HG03457 (cell line): ENCODE measurements at regions not wholly inside any gene's neighbourhood (a gene's known extent, or its start where the extent isn't known, plus 50 kb on each side); places are given as distances from the start of the nearest gene placed in this dataset.

ENCODE experiments used
- ATAC-seq: cut with Tn5 transposase; IDR thresholded peaks from one replicate; pipeline ENCODE4 v1.9.1; 2021; ENCODE audit warnings: moderate number of reproducible peaks; ENCODE audit not compliant: unreplicated experiment

DNA sequence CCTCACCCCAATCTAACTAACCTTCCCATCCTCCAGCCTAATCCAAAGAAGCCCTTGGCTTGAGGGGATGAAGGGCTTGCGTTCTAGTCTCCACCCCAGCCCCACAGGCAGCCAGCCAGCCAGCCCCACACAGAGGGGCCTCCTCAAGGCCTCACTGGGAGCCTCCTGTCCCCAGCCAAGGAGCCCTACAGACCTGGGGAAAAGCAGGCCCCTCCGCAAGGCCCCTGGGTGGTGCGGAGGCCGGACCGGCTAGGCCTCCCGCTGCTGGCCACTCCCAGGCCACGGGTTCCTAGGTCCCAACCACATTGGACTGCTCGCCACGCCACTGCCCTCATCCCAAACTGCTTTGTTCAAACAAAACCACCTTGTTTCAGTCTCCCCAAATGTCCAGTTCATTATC lies 78.0 kb downstream of the ZIC5 start:
- no peak for ATAC-seq

DNA sequence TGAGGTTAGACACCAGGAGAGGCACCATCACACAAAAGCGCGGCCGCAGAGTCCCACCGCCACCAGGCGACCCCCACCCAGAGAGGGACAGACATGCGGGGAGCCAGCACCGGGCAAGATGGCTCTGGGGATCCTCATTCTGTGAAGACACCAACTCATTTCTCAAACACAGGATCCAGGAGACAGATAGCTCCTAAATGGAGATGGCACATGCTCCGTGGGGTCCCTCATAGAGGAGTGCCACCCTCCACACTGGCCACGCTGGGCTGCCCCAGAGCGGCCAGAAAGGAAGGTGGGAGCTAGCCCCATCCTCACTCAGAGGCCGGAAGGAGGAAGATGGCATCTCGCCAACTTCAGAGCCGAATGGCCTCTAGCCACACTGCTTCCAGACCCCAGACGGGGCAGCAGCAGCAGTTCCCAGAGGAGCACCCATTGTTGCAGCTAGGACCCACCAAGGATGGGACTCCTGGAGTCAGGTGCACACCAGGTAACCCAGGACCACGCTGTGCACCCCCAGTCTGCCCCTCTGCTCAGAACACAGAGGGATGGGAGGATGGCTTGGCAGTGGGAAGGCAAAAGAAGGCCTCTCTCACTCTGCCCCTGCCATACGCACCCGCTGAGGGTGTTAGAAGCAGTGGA lies 78.6 kb downstream of the ZIC5 start:
- no peak for ATAC-seq

DNA sequence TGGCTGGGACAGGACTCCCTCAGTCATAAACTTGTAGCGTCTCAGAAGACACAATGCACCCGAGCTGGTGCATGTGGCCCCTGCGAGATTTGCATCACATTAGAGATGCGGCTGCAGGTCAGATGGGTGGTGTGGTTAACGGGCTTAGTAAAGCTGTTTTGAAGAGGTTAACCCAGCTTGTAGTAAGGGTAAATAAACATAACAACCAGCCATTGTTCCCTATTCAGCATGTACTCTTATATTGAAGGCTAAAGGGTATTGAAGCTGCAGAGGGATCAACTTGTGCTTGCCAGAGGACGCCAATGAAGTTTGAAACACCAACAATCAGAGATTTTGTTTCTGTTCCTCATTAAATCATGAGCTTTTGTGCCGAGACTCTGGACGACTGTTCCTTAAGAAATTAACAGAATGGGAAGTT lies 79.4 kb downstream of the ZIC5 start:
- no peak for ATAC-seq

DNA sequence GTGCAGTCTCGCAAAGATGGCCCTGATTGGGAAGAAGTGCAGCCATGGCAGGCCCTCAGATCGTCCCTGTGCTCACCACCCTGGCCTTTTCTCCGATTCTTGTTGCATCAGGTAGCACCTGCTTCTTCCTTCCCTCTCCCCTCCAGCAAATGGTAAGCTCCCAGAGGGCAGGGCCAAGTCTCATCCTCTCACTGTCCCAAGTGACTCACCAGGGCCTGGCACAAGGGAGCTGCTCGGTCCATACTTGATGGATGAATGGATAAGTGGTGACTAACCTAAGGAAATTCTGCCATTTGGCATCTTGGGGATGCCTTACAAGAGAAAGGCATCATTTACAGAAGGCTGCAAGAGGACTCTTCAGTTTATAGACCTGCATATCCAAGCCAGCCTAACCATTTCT lies 84.9 kb downstream of the ZIC5 start:
- no peak for ATAC-seq

DNA sequence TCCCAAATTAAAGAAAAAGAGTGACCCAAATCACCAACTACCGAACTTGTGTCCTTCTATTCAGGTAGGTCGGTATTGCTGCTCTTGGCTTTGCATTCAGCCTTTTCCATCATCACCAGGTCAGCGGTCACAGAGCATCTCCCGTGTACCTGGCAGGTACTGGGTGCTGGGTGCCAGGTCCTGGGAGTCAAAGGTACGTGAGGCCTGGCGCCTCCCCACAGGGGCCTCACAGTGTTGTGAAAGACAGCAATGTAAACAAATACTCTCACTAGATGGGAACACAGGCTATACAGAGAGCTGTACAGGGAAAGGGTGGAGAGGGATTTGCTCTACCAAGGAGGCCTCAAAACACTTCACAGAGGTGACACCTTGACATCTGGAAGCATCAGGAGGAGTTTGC lies 86.7 kb downstream of the ZIC5 start:
- ATAC-seq, result no peak

DNA sequence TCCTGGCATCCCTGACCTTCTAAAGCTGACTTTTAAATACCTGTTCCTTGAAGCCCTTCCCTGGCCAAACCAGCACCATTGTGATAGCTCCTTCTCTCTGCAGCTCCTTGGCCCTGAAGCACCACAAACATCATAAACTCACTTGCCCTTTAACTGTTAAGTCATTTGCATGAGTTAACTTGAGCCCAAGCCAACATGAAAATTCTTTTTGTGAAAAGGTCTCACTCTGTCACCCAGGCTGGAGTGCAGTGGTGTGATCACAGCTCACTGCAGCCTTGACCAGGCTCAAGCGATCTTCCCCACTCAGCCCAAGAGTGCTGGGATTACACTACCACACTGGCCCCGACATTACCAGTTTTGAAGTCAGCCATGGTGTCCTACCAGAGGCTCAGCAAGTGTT lies 87.8 kb downstream of the ZIC5 start:
- ATAC-seq, result no peak

- no peak for ATAC-seq
Measured at GRCh38 chr13:99878921-99879610, 92.5 kb downstream of the ZIC5 start.

DNA sequence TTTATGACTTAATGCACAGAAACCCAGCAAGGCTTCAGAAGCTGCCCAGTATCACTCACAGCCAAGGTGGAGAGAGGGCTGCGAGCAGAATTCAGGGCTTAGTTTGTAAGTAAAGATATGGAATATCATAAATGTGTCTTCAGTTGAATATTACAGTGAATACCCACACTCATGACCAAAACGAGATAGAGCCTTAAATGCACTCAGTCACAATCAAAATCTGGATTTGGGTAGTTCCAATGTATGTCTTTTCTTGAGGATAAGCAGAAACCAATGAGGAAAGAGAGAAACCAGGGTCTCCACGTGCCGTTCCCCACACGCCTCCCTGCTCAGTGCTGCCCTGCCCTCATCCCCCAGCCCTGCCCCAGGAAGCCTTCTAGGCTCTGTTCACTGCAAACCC lies 94.9 kb downstream of the ZIC5 start:
- no peak for ATAC-seq

GRCh38 chr13:99875391-99875790 lies 96.2 kb downstream of the ZIC5 start:
- no peak for ATAC-seq

DNA sequence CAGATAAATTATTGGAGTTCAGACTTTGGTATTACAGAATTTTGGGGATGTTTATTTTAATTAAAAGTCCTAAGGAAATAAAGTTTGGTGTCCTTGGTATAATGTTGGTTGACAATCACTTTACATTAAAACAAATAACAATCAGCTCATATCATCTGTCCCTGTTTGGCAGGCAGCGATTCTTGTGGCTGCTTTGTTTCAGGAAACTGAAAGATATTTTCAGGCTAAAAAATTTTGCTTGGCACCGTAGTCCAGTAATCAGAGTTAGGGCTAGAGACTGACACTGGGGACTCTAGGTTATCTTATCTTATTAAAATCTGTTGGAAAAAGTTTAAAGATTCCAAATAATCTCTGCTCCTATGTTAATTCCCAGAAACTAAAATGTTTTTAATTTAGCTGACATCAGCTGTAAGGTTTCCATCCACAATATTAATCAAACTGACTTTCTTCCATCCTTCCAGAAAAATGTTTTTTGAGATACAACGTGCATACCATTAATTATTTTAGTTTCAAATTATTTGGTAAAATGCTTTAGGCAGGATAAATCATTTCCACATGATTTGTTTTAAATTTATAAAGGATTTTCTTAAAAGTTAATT lies 97.6 kb downstream of the ZIC5 start:
- no peak for ATAC-seq

- no peak for ATAC-seq
Measured at GRCh38 chr13:99873141-99873540, 98.4 kb downstream of the ZIC5 start.

- no peak for ATAC-seq
Measured at GRCh38 chr13:99871249-99871898, 100.2 kb downstream of the ZIC5 start.

GRCh38 chr13:99870541-99870940 lies 101.0 kb downstream of the ZIC5 start:
- no peak for ATAC-seq

- ATAC-seq, result no peak
Measured at GRCh38 chr13:99869830-99870229, 101.7 kb downstream of the ZIC5 start.

DNA sequence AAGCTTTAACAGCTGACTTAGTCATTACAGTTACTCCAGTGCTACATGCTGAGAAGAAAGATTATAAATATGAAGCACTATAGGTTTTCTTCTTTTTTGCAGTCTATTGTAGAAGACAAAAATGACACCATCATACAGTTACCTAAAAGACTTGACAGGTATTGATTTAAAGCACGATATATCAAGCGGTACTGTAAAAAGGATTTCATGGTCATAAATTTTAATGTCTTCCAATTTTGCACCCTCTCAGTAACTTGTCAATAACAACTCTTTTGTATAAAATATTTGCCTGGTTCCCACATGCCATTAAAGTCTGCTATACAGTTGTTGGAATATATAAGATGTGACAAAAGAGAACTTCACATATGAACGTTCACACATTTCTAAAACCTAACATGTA lies 102.8 kb downstream of the ZIC5 start:
- no peak for ATAC-seq

- no peak for ATAC-seq
Measured at GRCh38 chr13:99867535-99868257, 103.9 kb downstream of the ZIC5 start.

DNA sequence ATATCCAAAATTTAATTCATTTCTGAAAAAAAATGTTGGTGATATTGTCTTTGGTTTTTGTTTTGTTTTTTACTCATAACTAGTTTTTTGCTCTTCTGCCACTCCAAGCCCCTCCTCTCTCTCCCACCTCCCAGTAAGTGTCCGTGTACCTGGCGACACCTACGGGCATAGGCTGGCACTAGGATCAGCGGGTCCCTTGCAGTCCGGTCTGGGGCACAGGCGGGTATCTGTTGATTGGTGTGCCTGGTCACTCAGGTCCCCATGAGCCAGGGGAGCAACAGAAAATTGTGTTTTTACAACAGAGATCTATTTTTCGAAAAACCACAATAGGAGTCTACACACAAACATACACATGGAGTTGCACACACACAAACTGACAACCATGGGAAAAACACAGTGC lies 104.8 kb downstream of the ZIC5 start:
- no peak for ATAC-seq

- no peak for ATAC-seq
Measured at GRCh38 chr13:99865420-99865930, 106.1 kb downstream of the ZIC5 start.

DNA sequence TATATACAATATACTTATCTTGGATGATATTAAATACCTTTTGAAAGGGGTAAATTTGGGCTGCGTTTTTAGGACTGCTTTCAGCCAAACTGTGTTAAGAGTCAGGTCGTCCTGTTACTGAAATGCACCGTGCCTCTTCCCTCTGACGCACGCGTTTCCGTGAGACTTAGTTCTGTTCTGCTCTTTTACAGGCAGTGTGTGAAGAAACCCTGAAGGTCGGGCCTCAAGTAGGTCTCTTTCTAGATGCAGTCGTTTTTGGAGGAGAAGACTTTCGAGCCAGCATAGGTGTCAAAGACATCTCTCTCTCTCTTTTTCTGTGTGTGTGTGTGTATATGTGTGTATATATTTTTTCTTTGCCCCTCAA lies 107.0 kb downstream of the ZIC5 start:
- no peak for ATAC-seq

GRCh38 chr13:99863789-99864626 lies 107.6 kb downstream of the ZIC5 start:
- no peak for ATAC-seq
